Muscle of leg (tissue), 3 donors: ENCODE measurements at regions not wholly inside any gene's neighbourhood (a gene's known extent, or its start where the extent isn't known, plus 50 kb on each side); places are given as distances from the start of the nearest gene placed in this dataset.
"Not testable (repeated sequence)": the region's sequence is repeated elsewhere in the genome, so short reads cannot be mapped to it uniquely, and the experiment has no call there.

Experiments used
- DNase-seq: peaks from one replicate; pipeline ENCODE4 v3.0.0; 2013
- H3K27ac ChIP-seq: one replicate; pipeline ENCODE4 v1.5.1; 2013; ENCODE audit warnings: mild to moderate bottlenecking, low read length, control low read depth
- H3K27me3 ChIP-seq: one replicate; pipeline ENCODE4 v1.6.1; 2013; ENCODE audit warnings: low read length; ENCODE audit not compliant: control insufficient read depth, insufficient read depth
- H3K36me3 ChIP-seq: one replicate; pipeline ENCODE4 v1.6.1; 2013; ENCODE audit warnings: low read length; ENCODE audit not compliant: control insufficient read depth, insufficient read depth
- H3K4me1 ChIP-seq: one replicate; pipeline ENCODE4 v1.6.1; 2013; ENCODE audit warnings: low read length; ENCODE audit not compliant: control insufficient read depth, insufficient read depth
- H3K4me3 ChIP-seq: one replicate; pipeline ENCODE4 v1.5.1; 2013; ENCODE audit warnings: low read length, control low read depth
- H3K9me3 ChIP-seq: replicated peaks from 2 replicates; pipeline ENCODE4 v1.6.1; 2013; ENCODE audit warnings: low read depth, low read length; ENCODE audit not compliant: control insufficient read depth
- WGBS: methylation state at CpG from one replicate; pipeline ENCODE4 v1.1.5; 2013; ENCODE audit warnings: missing lambda C conversion rate; ENCODE audit not compliant: insufficient coverage; 5-methylcytosine and 5-hydroxymethylcytosine counted together

DNA sequence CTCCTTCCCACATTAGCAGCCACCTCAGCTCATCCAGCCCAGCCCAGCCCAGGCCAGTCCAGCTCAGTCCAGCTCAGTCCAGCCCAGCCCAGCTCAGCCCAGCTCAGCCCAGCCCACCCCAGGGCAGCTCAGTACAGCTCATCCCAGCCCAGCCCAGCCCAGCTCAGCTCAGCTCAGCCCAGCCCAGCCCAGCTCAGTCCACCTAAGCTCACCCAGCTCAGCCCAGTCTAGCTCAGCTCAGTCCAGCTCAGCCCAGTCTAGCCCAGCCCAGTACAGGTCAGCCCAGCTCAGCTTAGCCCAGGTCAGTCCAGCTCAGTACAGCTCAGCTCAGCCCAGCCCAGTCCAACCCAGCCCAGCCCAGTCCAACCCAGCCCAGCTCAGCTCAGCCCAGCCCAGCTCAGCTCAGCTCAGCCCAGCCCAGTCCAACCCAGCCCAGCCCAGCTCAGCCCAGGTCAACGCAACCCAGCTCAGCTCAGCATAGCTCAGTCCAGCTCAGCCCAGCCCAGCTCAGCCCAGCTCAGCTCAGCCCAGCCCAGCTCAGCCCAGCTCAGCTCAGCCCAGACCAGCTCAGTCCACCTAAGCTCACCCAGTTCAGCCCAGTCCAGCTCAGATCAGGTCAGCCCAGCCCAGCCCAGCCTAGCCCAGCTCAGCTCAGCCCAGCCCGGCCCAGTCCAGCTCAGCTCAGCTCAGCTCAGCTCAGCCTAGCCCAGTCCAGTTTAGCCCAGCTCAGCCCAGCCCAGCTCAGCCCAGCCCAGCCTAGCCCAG, 63.0 kb downstream of the TMEM121 start:
- Histone ChIP-seq H3K9me3 (peaks cover 25% of the 10 kb centered on the region), H3K27ac (no peak overlapping the region), H3K36me3 (no peaks in the 10 kb centered on the region), H3K4me3 (no peak overlapping the region), H3K27me3 (no peaks in the 10 kb centered on the region), H3K4me1 (no peaks in the 10 kb centered on the region)
- no peak for DNase-seq
- WGBS: 88% methylated on average over 2 of the region's 2 CpGs

DNA sequence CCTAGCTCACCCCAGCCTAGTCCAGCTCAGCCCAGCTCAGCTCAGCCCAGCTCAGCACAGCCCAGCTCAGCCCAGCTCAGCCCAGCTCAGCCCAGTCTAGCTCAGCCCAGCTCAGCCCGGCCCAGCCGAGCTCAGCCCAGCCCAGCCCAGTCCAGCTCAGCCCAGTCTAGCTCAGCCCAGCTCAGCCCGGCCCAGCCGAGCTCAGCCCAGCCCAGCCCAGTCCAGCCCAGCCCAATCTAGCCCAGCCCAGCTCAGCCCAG, 63.5 kb downstream of the TMEM121 start:
- 67% methylated on average over 4 of the region's 4 CpGs for WGBS
- H3K4me3 ChIP-seq, H3K27me3 ChIP-seq: not testable (repeated sequence)

DNA sequence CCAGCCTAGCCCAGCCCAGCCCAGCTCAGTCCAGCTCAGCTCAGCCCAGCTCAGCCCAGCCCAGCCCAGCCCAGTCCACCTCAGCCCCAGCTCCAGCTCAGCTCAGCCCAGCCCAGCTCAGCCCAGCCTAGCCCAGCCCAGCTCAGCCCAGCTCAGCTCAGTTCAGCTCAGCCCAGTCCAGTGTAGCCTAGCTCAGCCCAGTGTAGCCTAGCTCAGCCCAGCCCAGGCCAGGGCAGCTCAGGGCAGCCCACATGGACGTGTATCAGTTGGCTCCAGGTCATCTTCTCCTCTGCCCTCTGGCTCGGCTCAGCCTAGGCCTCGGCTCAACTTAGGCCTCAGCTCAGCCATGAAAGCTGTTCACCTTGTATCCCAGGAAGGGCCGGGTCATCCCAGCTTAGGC, 64.7 kb downstream of the TMEM121 start:
- Histone ChIP-seq H3K4me3 (no peak overlapping the region), H3K27ac (no peak overlapping the region), H3K4me1 (no peaks in the 10 kb centered on the region), H3K36me3 (no peaks in the 10 kb centered on the region), H3K9me3 (peaks cover 27% of the 10 kb centered on the region), H3K27me3 (no peaks in the 10 kb centered on the region)
- WGBS: 92% methylated on average over 3 of the region's 4 CpGs
- no peak for DNase-seq

More for the DNA sequence above, 63.5 kb downstream of the TMEM121 start:
- not testable (repeated sequence) for DNase-seq, H3K4me1 ChIP-seq, H3K36me3 ChIP-seq, H3K27ac ChIP-seq
- peaks cover 25% of the 10 kb centered on the region for H3K9me3 ChIP-seq

DNA sequence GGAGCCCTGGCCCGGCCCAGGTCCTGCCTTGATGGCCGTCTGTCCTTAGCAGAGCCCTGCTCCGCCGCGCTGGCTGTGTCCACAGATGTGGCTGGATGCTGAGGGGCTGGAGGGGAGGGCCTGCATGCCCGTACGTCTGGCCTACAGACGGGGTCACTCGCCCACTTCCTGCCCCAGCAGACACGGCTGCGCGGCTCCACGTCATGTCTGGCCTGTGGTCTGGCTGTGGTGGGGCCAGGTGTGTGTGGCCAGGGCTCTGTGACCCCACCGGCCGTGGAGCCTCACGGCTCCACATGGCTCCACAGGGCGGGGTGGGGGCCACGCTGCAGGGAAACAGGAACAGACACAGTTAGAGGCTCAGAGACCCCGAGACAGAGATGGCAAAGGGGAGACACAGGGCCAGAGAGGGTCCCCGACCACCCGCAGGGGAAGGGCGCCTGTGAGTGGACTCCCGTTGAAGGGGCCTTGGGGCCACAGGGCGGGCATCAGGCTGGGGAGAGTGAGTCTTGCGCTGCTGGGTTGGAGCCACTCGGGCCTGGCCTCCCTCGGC, 65.5 kb downstream of the TMEM121 start:
- not testable (repeated sequence) for H3K4me3 ChIP-seq, H3K27ac ChIP-seq, H3K36me3 ChIP-seq, H3K27me3 ChIP-seq, H3K4me1 ChIP-seq, DNase-seq
- H3K9me3 ChIP-seq: peaks cover 29% of the 10 kb centered on the region
- 100% methylated on average over 10 of the region's 27 CpGs for WGBS

DNA sequence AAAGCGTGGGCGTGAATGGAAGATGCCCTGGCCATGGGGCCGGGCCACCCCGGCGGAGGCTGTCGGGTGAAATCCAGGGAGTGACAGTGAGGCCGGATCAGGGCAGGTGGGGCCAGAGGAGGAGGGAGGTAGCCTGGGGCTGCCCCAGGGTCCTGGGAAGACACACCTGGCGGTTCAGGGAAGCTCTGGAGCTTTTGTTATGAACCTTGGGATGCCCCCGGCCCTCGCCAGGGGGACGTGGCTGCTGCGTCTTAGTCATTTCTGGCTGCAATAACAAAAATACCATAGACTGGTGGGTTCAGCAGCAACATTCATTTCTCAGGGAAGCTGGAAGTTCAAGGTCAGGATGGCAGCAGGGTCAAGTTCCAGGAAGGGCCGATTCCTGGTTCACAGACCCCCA, 66.3 kb downstream of the TMEM121 start:
- WGBS: 100% methylated on average over 4 of the region's 13 CpGs
- not testable (repeated sequence) for H3K4me1 ChIP-seq, DNase-seq, H3K36me3 ChIP-seq, H3K27ac ChIP-seq, H3K4me3 ChIP-seq, H3K27me3 ChIP-seq
- peaks cover 29% of the 10 kb centered on the region for H3K9me3 ChIP-seq

DNA sequence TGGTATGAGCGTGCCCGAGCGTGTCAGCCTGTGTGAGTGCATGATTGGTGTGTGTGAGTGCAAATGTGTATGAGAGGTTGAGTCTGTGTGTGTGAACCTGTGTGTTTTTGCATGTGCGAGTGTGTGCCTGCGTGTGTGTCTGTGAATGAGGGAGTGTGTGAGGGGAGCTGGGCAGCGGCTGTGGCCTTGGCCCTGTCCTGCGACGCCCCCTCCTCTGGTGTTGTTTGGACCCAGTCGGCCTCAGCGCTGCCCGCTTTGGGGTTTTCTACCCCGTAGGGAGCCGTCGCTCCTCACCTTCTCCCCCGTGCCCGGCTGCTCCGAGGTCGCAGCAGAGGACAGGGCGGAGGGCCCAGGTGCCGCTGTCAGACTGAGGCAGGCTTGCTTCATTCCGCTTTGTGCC, 69.0 kb downstream of the TMEM121 start:
- not testable (repeated sequence) for DNase-seq, H3K36me3 ChIP-seq, H3K4me3 ChIP-seq, H3K27me3 ChIP-seq, H3K27ac ChIP-seq, H3K4me1 ChIP-seq
- WGBS: no CpG with 5 or more reads among the region's 21 CpGs
- peaks cover 13% of the 10 kb centered on the region for H3K9me3 ChIP-seq

DNA sequence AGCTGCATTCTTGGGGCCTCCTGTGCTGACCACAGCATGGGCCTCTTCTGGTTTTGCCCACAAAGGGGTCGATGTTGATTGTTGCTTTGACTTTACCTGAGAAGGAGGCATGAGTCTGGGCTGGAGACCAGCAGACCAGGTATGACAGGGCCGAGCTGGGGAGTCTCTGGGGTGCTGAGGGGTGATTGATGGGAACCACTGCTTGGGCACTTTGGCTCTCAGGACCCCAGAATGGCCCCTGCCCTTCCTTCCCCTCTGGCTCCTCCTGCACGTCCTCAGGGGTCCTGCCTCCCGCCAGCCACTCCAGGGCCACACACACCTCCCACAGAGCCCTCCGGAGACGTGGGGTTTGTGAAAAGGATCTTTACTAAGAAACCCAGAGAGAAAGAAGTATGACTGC, 70.0 kb downstream of the TMEM121 start:
- DNase-seq, H3K4me3 ChIP-seq, H3K27ac ChIP-seq, H3K36me3 ChIP-seq, H3K4me1 ChIP-seq, H3K27me3 ChIP-seq: not testable (repeated sequence)
- H3K9me3 ChIP-seq: peaks cover 12% of the 10 kb centered on the region
- no CpG with 5 or more reads among the region's 6 CpGs for WGBS

DNA sequence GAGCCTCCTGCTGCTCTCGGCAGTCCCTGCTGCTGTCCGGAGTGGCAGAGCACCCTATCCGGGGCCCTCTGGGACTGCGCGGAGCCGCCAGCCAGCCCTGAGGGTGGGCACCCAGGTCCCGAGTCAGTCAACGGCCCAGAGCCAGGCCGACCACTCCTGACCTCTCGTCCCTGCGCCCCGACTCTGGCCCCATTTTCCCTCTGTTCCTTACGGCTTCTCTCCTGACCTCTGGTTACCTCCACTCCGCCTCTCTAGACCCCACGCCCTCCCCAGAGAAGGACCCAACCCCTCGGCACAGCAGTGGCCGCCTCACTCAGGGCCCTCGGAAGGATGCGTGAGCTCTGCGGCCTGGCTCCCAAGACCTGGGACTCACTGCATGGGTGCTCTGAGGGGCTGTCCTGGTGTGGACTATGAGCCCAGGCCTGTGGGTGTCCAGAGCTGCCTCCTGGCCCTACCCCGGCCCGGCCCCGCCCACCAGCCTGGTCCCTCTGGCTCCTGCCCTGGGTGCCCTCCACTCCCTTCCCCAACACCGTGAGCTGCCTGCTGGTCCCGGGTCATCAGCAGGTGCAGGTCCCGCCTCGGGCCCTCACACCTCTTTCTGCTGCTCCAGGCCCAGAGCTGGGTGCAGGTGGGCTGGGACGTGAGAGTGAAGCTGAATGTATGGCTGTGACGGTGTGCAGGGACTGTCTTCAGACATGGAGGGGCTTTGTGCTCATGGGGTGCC, 71.8 kb downstream of the TMEM121 start:
- not testable (repeated sequence) for H3K4me1 ChIP-seq, H3K4me3 ChIP-seq, H3K27ac ChIP-seq, DNase-seq, H3K27me3 ChIP-seq, H3K36me3 ChIP-seq
- 89% methylated on average over 9 of the region's 29 CpGs for WGBS
- H3K9me3 ChIP-seq: peaks cover 19% of the 10 kb centered on the region

DNA sequence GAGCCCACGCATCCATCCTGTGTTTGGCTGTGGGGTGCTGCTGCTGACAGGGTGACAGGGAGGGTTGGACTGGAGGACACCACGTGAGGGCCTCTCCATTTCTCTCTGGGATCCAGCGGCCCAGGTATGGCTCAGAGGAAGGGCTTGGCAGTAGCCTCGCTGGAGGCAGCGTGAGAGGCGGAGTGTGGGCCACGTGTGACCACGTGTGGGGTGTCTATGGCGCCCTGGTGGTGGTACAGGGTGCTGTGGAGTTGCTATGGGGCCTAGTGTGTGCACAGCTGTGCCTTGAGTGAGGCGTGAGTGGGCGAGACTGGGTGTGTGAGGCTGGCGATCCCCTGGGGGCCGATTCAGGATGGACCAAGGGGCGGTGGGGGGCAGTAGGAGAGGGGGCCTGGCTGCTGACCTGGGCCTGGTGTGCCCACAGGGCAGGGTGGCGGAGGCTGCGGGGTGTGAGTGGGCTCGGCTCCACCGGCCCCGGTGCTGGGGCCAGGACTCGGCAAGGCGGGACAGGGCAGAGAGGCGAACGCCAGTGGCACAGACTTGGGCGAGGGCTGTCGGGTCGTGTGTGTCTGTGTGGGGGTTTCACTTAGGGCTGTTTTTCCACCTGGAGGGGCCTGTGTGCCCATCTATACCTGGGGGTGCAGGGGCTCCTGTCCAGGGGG, 72.7 kb downstream of the TMEM121 start:
- H3K27me3 ChIP-seq, DNase-seq, H3K4me3 ChIP-seq, H3K36me3 ChIP-seq, H3K27ac ChIP-seq, H3K4me1 ChIP-seq: not testable (repeated sequence)
- 82% methylated on average over 10 of the region's 26 CpGs for WGBS
- H3K9me3 ChIP-seq: peaks cover 22% of the 10 kb centered on the region

DNA sequence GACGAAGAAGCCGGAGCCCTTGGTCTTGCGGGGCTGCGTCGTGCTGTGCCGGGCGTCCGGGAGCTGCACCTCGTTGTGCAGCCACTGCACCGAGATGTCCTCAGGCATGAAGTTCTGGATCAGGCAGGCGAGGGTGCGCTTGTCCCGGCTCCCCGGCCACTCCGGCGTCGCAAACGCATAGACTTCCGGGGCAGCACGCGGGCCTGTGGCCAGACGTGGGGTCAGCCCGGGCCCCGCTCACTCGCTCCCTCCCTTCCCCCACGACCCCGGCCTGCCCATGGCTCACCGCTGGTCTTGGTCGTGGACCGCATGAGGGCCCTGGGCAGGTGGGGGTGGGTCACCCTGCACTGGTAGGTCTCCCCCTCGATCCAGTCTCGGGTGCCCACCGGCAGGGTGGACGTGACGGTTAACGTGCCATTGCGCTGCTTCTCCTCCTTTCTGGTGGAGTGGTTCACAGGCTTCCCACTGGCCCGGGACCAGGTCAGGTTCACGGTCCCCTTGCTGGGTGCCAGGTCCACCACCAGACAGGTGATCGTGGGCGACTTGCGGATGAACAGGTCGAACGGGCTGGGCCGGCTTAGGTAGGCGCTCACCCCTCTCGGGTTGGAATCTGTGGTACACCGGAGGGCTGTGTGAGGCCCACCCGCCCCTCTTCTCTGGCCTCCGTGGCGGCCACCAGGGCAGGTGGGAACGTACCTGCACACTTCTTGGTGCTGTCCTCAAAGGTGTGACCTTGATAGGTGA, 74.0 kb downstream of the TMEM121 start:
- WGBS: 92% methylated on average over 32 of the region's 52 CpGs
- H3K27me3 ChIP-seq, H3K4me1 ChIP-seq, H3K4me3 ChIP-seq, H3K27ac ChIP-seq, H3K36me3 ChIP-seq, DNase-seq: not testable (repeated sequence)
- H3K9me3 ChIP-seq: peaks cover 28% of the 10 kb centered on the region
